Neural progenitor cell (in vitro differentiated cells): ENCODE measurements at regions not wholly inside any gene's neighbourhood (a gene's known extent, or its start where the extent isn't known, plus 50 kb on each side); places are given as distances from the start of the nearest gene placed in this dataset.

Experiments
- CTCF ChIP-seq: fragments of 200-600 bp; sonication (generic); IDR thresholded peaks from 2 replicates; pipeline ENCODE4 v1.5.1; 2017; ENCODE audit warnings: antibody characterized with exemption, mild to moderate bottlenecking
- EZH2 ChIP-seq: fragments of 200-600 bp; sonication (generic); IDR thresholded peaks from 2 replicates; pipeline ENCODE4 v1.6.1; 2017; ENCODE audit warnings: antibody characterized with exemption, mild to moderate bottlenecking, moderate library complexity
- EZH2phosphoT487 ChIP-seq: fragments of 200-600 bp; sonication (generic); IDR thresholded peaks from 2 replicates; pipeline ENCODE4 v1.6.1; 2017; ENCODE audit warnings: antibody characterized with exemption

GRCh38 chr16:87101903-87102302, 215.3 kb downstream of the C16orf95 start:
- TF ChIP-seq CTCF (no peak), EZH2phosphoT487 (no peak), EZH2 (no peak)
